MM.1S (cell line): ENCODE measurements at regions not wholly inside any gene's neighbourhood (a gene's known extent, or its start where the extent isn't known, plus 50 kb on each side); places are given as distances from the start of the nearest gene placed in this dataset.

Source experiments
- CTCF ChIP-seq: fragments of 300-600 bp; sonication (generic); IDR thresholded peaks from 2 replicates; pipeline ENCODE4 v1.5.1; 2016; ENCODE audit warnings: antibody characterized with exemption, low read length, mixed read lengths
- EZH2phosphoT487 ChIP-seq: fragments of 300-600 bp; sonication (generic); IDR thresholded peaks from 2 replicates; pipeline ENCODE4 v1.6.1; 2018; ENCODE audit warnings: antibody characterized with exemption, low read length

- TF ChIP-seq EZH2phosphoT487, result no peak
- TF ChIP-seq CTCF, result no peak
Measured at GRCh38 chr10:78478919-78479318, 445.3 kb downstream of the RPS24 start.
